T-helper 2 cell treated with Interferon-gamma antibody and Interleukin-4, amounts not matched to agents 5 μg/mL and 100 μg/mL, for 36 hours (primary cell): ENCODE measurements at regions not wholly inside any gene's neighbourhood (a gene's known extent, or its start where the extent isn't known, plus 50 kb on each side); places are given as distances from the start of the nearest gene placed in this dataset.

Source experiments
- DNase-seq: peaks from one replicate; pipeline ENCODE4 v3.0.0; 2021; ENCODE audit warnings: low spot score
- H3K27ac Mint-ChIP-seq: one replicate; pipeline ENCODE4 v1.8.0; 2021; ENCODE audit warnings: mild to moderate bottlenecking, mixed read lengths
- H3K27me3 Mint-ChIP-seq: one replicate; pipeline ENCODE4 v1.8.0; 2021; ENCODE audit warnings: low read depth, mixed read lengths
- H3K36me3 Mint-ChIP-seq: one replicate; pipeline ENCODE4 v1.8.0; 2021; ENCODE audit warnings: low read depth, mixed read lengths
- H3K4me1 Mint-ChIP-seq: one replicate; pipeline ENCODE4 v1.8.0; 2021; ENCODE audit warnings: low read depth, mixed read lengths
- H3K4me3 Mint-ChIP-seq: one replicate; pipeline ENCODE4 v1.8.0; 2022; ENCODE audit warnings: mild to moderate bottlenecking, moderate library complexity, mixed read lengths
- H3K9me3 Mint-ChIP-seq: one replicate; pipeline ENCODE4 v1.8.0; 2021; ENCODE audit warnings: mixed read lengths

- Mint-ChIP-seq H3K27me3 (no peaks in the 10 kb centered on the region), H3K4me1 (no peaks in the 10 kb centered on the region), H3K27ac (no peak overlapping the region), H3K36me3 (no peaks in the 10 kb centered on the region), H3K9me3 (no peaks in the 10 kb centered on the region), H3K4me3 (no peak overlapping the region)
- DNase-seq, result no peak
Measured at GRCh38 chr12:115785548-115785947, 491.9 kb downstream of the MED13L start.

GRCh38 chr12:115776399-115776798 is 501.1 kb downstream of the MED13L start:
- DNase-seq, result no peak
- no peaks in the 10 kb centered on the region for H3K4me1 Mint-ChIP-seq

GRCh38 chr12:115774148-115774895 is 503.2 kb downstream of the MED13L start:
- H3K27ac Mint-ChIP-seq, result no peak overlapping the region
- H3K9me3 Mint-ChIP-seq, result peaks cover 5% of the 10 kb centered on the region
- no peaks in the 10 kb centered on the region for H3K4me1 Mint-ChIP-seq
- H3K36me3 Mint-ChIP-seq, result no peaks in the 10 kb centered on the region
- DNase-seq, result no peak
- no peaks in the 10 kb centered on the region for H3K27me3 Mint-ChIP-seq
- no peak overlapping the region for H3K4me3 Mint-ChIP-seq

More at GRCh38 chr12:115776399-115776798, 501.1 kb downstream of the MED13L start:
- H3K4me3 Mint-ChIP-seq, result no peak overlapping the region
- no peaks in the 10 kb centered on the region for H3K36me3 Mint-ChIP-seq
- H3K27ac Mint-ChIP-seq, result no peak overlapping the region
- H3K9me3 Mint-ChIP-seq, result peaks cover 5% of the 10 kb centered on the region
- no peaks in the 10 kb centered on the region for H3K27me3 Mint-ChIP-seq

DNA sequence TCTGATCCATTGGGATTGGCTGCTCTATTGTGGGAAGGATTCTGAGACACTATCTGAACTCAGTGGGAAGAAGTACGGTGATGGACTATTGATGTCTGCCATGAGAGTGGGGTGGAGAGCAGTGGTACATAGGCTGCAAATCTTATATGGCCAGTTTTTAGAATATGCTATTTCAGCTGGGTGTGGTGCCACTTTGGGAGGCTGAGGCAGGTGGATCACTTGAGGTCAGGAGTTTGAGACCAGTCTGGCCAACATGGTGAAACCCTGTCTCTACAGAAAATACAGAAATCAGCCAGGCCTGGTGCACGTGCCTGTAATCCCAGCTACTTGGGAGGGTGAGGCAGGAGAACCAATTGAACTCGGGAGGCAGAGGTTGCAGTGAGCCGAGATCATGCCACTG is 505.9 kb downstream of the MED13L start:
- no peak overlapping the region for H3K27ac Mint-ChIP-seq
- H3K4me3 Mint-ChIP-seq, result no peak overlapping the region
- no peaks in the 10 kb centered on the region for H3K36me3 Mint-ChIP-seq
- no peaks in the 10 kb centered on the region for H3K27me3 Mint-ChIP-seq
- no peak for DNase-seq
- H3K9me3 Mint-ChIP-seq, result peaks cover 5% of the 10 kb centered on the region
- no peaks in the 10 kb centered on the region for H3K4me1 Mint-ChIP-seq

GRCh38 chr12:115771065-115771464 is 506.4 kb downstream of the MED13L start:
- Mint-ChIP-seq H3K4me3 (no peak overlapping the region), H3K4me1 (no peaks in the 10 kb centered on the region), H3K27ac (no peak overlapping the region), H3K9me3 (peaks cover 11% of the 10 kb centered on the region), H3K36me3 (no peaks in the 10 kb centered on the region), H3K27me3 (no peaks in the 10 kb centered on the region)
- DNase-seq, result no peak

DNA sequence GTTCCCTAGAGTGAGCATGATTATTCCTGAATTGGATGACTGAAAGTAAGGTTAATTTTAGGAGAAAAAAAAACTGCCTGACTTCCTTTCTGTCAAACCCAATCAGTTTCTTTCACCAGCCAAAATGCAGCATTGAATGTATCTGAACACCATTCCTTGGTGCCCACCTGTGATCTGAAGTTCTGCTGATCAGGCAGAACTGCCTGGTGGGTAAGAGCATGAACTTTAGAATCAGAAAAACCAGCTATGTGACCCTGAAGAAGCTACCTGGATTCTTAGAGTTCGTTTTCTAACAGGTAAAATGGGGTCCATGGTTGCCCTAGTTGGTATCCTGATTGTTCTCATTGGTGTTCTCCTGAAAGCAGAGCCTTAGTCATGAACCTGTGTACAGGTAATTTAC is 506.9 kb downstream of the MED13L start:
- H3K4me1 Mint-ChIP-seq, result no peaks in the 10 kb centered on the region
- no peak overlapping the region for H3K27ac Mint-ChIP-seq
- H3K4me3 Mint-ChIP-seq, result no peak overlapping the region

DNA sequence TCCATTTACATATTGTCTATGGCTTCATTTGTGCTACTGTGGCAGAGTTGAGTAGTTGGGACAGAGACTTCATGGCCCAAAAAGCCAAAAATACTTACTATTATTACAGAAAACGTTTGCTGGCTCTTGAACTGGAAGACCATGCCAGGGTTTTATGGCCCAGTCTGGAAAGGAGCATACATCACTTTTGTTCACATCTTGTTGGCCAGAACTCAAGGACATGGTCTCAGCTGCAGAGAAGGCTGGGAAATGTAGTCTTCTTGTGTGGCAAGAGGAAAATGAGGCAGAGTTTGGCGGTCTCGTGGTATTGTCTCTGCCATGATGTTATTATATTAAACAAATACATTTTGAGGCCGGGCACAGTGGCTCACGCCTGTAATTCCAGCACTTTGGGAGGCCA is 509.6 kb downstream of the MED13L start:
- no peak overlapping the region for H3K27ac Mint-ChIP-seq
- no peaks in the 10 kb centered on the region for H3K27me3 Mint-ChIP-seq
- H3K4me1 Mint-ChIP-seq, result no peaks in the 10 kb centered on the region
- DNase-seq, result no peak
- no peak overlapping the region for H3K4me3 Mint-ChIP-seq
- H3K36me3 Mint-ChIP-seq, result no peaks in the 10 kb centered on the region
- peaks cover 10% of the 10 kb centered on the region for H3K9me3 Mint-ChIP-seq

More for the DNA sequence above, 506.9 kb downstream of the MED13L start:
- no peaks in the 10 kb centered on the region for H3K36me3 Mint-ChIP-seq
- H3K27me3 Mint-ChIP-seq, result no peaks in the 10 kb centered on the region
- H3K9me3 Mint-ChIP-seq, result peaks cover 11% of the 10 kb centered on the region
- no peak for DNase-seq

GRCh38 chr12:115763982-115764621 is 513.4 kb downstream of the MED13L start:
- Mint-ChIP-seq H3K4me1 (no peaks in the 10 kb centered on the region), H3K27me3 (no peaks in the 10 kb centered on the region), H3K36me3 (no peaks in the 10 kb centered on the region), H3K4me3 (no peak overlapping the region), H3K27ac (no peak overlapping the region), H3K9me3 (peaks cover 6% of the 10 kb centered on the region)
- no peak for DNase-seq

DNA sequence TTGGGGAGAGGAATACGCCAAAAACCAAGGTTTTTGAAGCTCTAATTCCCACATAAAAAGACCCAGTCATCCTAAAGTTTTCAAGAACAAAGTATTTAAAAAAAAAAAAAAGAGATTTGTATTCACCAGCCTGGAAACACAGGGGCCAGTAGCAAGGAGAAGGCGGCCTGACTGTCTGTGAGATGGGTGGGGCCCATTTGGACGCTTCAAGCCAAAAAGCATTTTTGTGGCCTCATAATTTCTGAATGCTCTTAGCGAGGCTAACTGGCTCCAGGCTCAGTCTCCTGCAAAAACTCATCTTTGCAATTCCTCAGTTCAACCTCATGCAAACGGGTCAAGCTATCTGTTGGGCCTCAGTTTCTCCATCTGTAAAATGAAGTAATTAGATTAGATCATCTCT is 514.1 kb downstream of the MED13L start:
- Mint-ChIP-seq H3K27ac (no peak overlapping the region), H3K4me1 (no peaks in the 10 kb centered on the region), H3K36me3 (no peaks in the 10 kb centered on the region), H3K9me3 (peaks cover 6% of the 10 kb centered on the region), H3K27me3 (no peaks in the 10 kb centered on the region), H3K4me3 (no peak overlapping the region)
- no peak for DNase-seq

DNA sequence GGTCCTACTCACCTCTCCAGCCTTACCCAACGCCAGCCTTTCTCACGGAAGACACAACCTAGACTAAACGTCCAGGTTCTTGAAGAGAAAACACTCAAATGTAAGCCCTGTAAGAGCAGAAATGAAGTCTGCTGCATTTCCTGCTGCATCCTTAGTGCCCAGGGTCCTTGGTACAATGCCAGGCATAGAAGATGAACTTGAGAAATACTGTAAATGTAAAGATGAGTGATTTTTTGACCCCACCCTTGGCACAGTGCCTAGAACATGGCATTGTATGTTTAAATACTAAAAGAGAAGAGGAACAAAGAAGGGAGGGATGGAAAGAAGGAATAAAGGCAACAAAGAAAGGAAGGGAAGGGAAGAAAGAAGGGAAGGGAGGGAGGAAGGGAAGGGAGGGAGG is 514.6 kb downstream of the MED13L start:
- H3K36me3 Mint-ChIP-seq, result no peaks in the 10 kb centered on the region
- no peaks in the 10 kb centered on the region for H3K27me3 Mint-ChIP-seq
- H3K9me3 Mint-ChIP-seq, result peaks cover 6% of the 10 kb centered on the region
- no peak for DNase-seq
- H3K27ac Mint-ChIP-seq, result no peak overlapping the region
- no peak overlapping the region for H3K4me3 Mint-ChIP-seq
- H3K4me1 Mint-ChIP-seq, result no peaks in the 10 kb centered on the region

DNA sequence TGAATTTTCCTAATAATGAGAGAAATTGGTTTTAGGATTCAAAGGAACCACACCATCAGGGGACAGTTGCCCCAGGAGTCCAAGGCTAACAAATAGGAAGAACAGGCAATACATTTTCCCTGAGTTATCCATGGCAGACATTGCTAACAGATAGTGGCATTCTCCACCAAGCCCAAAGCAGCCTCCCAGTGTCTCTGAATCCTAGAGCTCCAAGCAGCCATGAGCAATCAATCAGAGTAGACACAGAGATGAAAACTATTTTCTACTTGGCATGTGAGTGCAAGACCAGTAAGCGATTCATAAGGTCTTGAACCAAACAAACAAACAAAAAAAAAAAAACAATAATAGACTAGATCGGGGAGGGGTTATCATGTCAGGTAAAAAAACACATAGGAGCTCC is 515.7 kb downstream of the MED13L start:
- no peaks in the 10 kb centered on the region for H3K27me3 Mint-ChIP-seq
- H3K4me3 Mint-ChIP-seq, result no peak overlapping the region
- H3K4me1 Mint-ChIP-seq, result no peaks in the 10 kb centered on the region
- H3K27ac Mint-ChIP-seq, result no peak overlapping the region
- H3K9me3 Mint-ChIP-seq, result peaks cover 6% of the 10 kb centered on the region
- no peak for DNase-seq
- H3K36me3 Mint-ChIP-seq, result no peaks in the 10 kb centered on the region

DNA sequence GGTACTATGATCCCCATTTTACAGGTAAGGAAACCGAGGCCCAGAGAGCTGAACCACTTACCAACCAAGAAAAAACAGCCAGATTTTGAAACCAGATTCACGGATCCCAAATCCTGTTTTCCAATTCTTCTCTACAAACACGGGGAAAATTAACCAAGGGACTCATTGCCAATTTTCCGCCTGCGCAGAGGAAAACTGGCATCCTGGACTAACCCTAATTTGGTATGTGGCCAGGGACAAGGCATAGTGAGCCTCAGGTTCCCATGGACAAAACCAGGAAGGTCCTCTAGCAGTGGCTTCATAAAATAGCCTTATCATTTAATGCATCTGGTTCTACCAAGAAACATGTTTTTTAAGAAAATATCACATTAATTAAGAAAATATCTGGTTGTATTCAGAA is 517.3 kb downstream of the MED13L start:
- no peaks in the 10 kb centered on the region for H3K4me1 Mint-ChIP-seq
- no peaks in the 10 kb centered on the region for H3K9me3 Mint-ChIP-seq
- no peaks in the 10 kb centered on the region for H3K36me3 Mint-ChIP-seq

GRCh38 chr12:115758877-115759620 is 518.4 kb downstream of the MED13L start:
- Mint-ChIP-seq H3K36me3 (no peaks in the 10 kb centered on the region), H3K9me3 (no peaks in the 10 kb centered on the region), H3K4me3 (no peak overlapping the region), H3K27ac (no peak overlapping the region), H3K4me1 (no peaks in the 10 kb centered on the region), H3K27me3 (peaks cover 8% of the 10 kb centered on the region)
- DNase-seq, result no peak

More for the DNA sequence above, 517.3 kb downstream of the MED13L start:
- Mint-ChIP-seq H3K4me3 (no peak overlapping the region), H3K27ac (no peak overlapping the region), H3K27me3 (peaks cover 2% of the 10 kb centered on the region)
- no peak for DNase-seq

DNA sequence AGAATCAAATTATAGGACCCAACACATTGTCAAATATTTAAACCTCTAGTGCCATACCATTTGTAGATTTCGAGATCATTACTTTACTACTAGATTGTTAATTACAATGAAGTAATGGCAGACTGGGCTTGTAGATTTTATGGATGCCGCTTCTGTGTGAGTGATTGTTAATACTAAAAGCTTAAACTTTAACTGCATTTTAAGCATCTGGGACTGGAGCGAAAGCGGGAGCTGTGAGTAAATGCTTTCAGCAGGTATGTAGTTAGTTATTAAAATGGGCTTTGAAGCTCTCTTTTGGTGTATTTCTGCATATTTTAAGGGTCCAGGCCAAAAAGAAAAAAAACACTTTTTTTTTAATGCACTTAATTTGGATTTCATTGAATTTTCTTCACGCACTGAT is 519.3 kb downstream of the MED13L start:
- no peaks in the 10 kb centered on the region for H3K36me3 Mint-ChIP-seq
- H3K27ac Mint-ChIP-seq, result no peak overlapping the region
- no peak for DNase-seq
- H3K27me3 Mint-ChIP-seq, result peaks cover 8% of the 10 kb centered on the region
- no peak overlapping the region for H3K4me3 Mint-ChIP-seq
- H3K4me1 Mint-ChIP-seq, result no peaks in the 10 kb centered on the region
- no peaks in the 10 kb centered on the region for H3K9me3 Mint-ChIP-seq
